Activated gamma-delta T cell treated with Interleukin-2 at 50 U/mL for 16 hours (primary cell): ENCODE measurements at regions not wholly inside any gene's neighbourhood (a gene's known extent, or its start where the extent isn't known, plus 50 kb on each side); places are given as distances from the start of the nearest gene placed in this dataset.

Experiments
- DNase-seq: peaks from one replicate; pipeline ENCODE4 v3.0.0-alpha.2; 2020

DNA sequence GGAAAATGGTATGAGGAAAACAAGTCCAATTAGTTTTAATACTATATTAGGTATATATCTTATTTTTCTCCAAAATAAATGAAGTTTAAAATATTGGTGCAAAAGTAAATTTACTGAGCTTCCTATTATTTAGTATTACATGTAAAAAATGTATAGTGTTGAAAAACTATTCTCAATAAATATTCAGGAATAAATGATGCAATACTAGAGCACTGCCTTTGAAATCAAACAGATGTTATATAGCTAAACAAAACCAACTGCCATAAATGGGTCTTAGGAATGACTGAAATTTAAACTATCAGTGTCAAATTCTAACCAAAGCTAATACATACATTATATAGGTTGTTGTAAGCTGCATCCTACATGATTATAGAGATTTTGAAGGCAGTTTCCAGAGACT is 1434.0 kb upstream of the LRRTM3 start:
- DNase-seq: no peak

GRCh38 chr10:65496541-65496940 is 1429.3 kb upstream of the LRRTM3 start:
- no peak for DNase-seq

GRCh38 chr10:65497837-65498236 is 1428.0 kb upstream of the LRRTM3 start:
- no peak for DNase-seq

DNA sequence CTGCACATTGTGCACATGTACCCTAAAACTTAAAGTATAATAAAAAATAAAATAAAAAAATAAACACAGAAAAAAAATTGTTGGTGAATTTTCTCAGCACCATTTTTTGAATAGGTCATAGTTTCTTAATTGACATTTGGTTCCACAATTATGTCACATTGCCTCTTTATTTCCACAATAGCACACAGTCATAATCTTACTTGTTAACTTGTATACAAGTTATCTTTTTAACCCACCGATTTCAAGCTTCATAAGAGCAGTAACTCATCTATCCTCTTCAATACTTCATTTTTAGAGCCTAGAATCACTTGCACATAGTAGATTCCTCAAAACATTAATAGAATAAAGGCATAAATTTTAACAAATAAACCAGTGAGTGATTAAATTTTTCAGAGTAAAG is 1425.1 kb upstream of the LRRTM3 start:
- DNase-seq: no peak

GRCh38 chr10:65501259-65501658 is 1424.6 kb upstream of the LRRTM3 start:
- DNase-seq: no peak

DNA sequence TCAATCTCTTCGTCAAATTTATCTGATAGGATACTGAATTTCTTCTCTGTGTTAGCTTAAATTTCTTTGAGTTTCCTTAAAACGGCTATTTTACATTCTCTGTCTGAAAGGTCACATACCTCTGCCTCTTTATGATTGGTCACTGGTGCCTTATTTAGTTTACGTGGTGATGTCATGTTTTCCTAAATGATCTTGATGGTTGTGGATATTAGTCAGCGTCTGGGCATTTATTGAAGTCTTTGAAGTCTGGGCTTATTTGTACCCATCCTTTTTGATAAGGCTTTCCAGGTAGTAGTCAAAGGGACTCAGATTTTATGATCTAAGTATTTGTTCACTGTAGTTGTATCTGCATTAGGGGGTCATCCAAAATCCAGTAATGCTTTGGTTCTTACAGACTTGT is 1407.5 kb upstream of the LRRTM3 start:
- no peak for DNase-seq

- no peak for DNase-seq
These were observed 1396.8 kb upstream of the LRRTM3 start for GRCh38 chr10:65528986-65529385.

GRCh38 chr10:65531545-65531944 is 1394.3 kb upstream of the LRRTM3 start:
- no peak for DNase-seq

DNA sequence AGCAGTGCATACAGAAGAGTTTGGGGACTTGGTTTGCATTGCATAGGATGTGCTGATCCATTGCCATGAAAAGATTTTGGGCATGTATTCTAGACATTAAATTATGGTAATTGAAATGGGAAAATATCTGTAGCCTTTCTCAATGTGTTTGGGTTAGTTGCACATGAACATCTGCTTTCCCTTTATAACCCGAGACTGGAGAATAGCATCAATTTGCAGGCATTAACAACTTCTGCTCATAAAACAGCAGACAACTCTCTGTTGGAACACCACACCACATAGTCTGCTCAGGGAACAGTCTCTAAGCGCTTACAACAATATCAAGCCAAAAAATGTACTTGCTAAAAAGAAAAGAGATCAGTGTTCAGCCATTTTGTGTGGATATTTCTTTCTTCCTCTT is 1391.1 kb upstream of the LRRTM3 start:
- DNase-seq: no peak

DNA sequence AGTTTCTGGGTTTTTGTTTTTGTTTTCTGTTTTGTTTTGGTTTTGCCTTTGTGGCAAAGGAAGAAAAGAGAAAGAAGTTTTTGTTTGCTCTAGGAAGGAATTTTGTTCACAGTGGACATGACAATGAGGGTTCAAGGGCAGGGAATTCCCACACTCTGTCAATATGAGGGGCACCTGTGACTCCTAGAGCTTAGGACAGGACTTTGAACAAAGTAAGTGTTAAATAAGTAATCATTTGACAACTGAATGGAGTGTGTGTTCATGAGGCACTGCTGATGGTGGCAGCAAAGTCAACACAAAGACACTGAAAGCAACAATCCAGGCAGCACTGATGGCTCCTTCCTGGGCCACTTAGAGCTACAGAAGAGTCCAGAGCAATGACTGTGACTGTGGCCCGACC is 1381.1 kb upstream of the LRRTM3 start:
- DNase-seq: no peak

DNA sequence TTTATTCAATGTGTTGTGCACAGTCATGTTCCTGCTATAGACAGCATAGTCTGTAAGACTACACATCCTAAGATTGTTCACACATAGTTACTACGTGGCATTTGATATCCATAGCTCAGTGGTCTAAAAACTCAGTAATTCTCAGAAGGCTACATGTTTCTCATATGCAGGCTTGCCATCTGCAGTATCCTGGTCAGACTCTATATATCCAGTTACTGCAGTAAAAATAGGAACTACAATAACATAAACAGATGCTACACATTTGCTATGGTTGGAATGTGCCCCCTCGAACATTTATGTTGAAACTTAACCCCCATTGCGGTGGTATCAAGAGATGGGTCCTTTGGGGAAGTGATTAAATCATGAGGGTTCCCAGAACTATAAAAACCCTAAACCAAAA is 1377.8 kb upstream of the LRRTM3 start:
- no peak for DNase-seq

- no peak for DNase-seq
These were observed 1375.1 kb upstream of the LRRTM3 start for GRCh38 chr10:65550761-65551160.

DNA sequence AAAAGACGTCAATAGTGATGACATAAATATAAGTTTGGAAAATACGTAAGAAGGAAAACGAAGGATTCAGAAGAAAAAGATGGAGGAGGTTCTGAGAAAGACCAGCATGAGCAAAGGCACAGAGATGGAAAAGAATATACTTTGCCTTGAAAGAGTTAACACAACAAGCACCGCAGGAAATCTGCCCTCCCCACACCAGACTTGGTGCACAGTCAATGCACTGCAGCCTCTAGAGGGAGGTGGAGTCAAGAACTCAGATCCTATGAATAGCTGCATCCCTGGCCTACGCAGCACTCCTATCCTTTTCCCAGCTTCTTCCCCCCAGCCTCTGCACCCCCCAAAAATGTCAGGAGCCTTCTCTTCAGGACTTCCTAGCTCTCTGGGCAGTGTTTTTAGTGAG is 1370.6 kb upstream of the LRRTM3 start:
- DNase-seq: no peak

DNA sequence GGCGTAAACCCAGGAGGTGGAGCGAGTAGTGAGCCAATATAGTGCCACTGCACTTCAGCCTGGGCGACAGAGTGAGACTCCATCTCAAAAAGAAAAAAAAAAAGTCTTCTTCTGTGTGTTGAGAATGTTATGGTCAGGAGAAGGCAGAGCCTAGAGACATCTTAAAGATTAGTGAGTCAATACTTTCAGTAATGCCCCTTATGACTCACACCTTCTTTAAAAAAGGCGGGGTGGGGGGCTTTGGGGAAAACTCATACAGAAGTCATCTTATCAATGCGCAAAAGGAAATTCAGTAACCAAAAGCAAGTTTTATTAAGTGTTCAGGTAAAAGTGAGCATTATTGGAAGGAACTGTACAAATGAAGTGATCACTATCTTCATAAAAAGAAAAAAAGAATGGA is 1369.8 kb upstream of the LRRTM3 start:
- no peak for DNase-seq

DNA sequence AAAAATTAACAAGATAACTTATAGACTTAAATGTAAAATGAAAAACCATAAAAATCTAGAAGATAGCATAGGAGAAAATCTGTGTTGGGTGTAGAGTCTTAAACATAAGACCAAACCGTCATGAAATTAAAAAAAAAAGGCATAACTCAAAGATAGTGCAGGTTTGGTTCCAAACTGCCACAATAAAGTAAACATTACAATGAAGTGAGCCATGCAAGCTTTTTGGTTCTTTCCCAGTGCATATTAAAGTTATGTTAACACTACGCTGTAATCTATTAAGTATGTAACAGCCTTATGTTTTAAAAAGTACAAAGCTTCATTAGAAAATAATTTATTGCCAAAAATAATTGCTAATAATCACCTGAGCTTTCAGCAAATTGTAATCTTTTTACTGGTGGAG is 1366.5 kb upstream of the LRRTM3 start:
- no peak for DNase-seq

DNA sequence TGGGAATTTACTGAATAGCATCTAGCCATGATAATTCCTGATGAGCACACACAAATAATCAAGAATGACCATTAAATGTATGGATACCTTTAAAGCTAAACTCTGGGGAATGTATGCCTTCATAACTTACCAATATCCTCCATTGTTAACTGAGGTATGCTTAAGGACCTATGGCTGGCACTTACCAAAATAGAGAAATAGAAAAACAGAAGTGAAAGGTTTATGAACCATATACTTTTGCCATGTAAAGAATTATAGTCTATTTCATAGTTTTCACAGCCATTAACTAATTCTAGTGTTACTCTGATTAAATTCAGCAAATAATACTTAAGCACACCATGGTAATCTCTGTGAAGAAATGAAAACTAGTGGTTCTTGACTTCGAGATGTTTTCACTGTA is 1360.6 kb upstream of the LRRTM3 start:
- DNase-seq: no peak

- no peak for DNase-seq
These were observed 1358.9 kb upstream of the LRRTM3 start for GRCh38 chr10:65566906-65567305.

DNA sequence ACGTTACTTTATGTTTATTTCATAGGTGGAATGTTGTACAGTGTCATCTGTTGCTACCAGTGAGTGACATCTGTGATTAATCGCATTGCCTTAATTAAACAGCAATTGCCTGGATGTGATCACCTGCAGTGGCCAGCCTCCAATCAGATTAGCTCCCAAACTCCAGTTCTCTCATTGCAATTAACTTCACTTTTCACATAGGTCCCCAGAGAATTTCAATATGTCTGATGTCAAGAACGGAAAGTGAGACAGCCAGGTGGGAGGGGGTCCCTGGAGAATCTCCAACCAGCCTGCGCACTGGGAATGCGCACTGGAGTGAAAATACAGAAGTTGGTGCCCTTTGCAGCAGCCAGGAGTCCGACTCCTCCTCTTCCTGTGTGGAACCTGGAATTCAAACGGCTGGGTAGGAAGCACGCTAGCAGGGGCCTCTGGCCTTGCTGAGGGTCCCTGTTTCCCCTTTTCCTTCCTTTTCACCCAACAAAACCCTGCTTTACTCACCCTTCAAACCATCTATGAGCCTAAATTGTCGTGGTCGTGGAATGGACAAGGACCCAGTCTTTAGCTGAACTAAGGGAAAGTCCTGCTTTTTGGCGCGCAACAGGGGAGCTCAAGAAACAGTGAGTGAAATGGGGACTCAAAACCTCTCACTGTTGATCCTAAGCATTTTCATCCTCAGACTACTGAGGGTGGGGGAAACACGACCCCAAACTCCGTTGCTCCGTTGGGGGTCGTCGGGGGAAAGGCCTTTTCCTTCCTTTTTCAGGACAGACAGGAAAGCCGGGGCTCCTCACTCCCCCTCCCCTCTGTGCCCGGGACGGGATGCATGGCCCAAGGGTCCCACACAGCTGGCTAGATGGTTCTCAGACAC is 1355.5 kb upstream of the LRRTM3 start:
- DNase-seq: no peak

GRCh38 chr10:65571011-65571570 is 1354.7 kb upstream of the LRRTM3 start:
- DNase-seq: no peak

GRCh38 chr10:65581426-65582026 is 1344.3 kb upstream of the LRRTM3 start:
- DNase-seq: no peak

GRCh38 chr10:65602182-65602865 is 1323.5 kb upstream of the LRRTM3 start:
- no peak for DNase-seq

- DNase-seq: no peak
These were observed 1314.2 kb upstream of the LRRTM3 start for GRCh38 chr10:65611592-65611991.

- DNase-seq: no peak
These were observed 1310.8 kb upstream of the LRRTM3 start for GRCh38 chr10:65614956-65615565.
